ENCODE measurements at regions not wholly inside any gene's neighbourhood (a gene's known extent, or its start where the extent isn't known, plus 50 kb on each side); places are given as distances from the start of the nearest gene placed in this dataset.

GRCh38 chr7:132001146-132001545 is 444.7 kb upstream of the PODXL start:
- DNase-seq (ENCODE audit: low read depth in 1 of 2, low spot score in 1 of 2) (no peak), FAIRE-seq (no peak), ATAC-seq (no peak)
- H3K4me2 ChIP-seq = no peak overlapping the region
- 61% methylated on average over 2 of the region's 2 CpGs for WGBS (ENCODE audit: missing lambda C conversion rate)
- no peaks in the 10 kb centered on the region for H3K4me1 ChIP-seq
- H3K9me3 ChIP-seq = no peaks in the 10 kb centered on the region
- ChIA-PET POLR2A (no interaction called here), CTCF (no interaction called here)
- TF ChIP-seq HOXB5 (CRISPR knock-in tag; IDR thresholded peaks at IDR 0.05) (no peak), PHF8 (IDR thresholded peaks at IDR 0.05; ENCODE audit: borderline replicate concordance, low read depth) (no peak), KDM1A (IDR thresholded peaks at IDR 0.05; ENCODE audit: low read depth) (no peak), CEBPB (IDR thresholded peaks at IDR 0.05) (no peak), SMC3 (IDR thresholded peaks at IDR 0.05) (no peak), BHLHE40 (IDR thresholded peaks at IDR 0.05; ENCODE audit: low read depth, low read length) (no peak), TP53 (CRISPR knock-in tag; IDR thresholded peaks at IDR 0.05) (no peak), NPAS2 (CRISPR knock-in tag; IDR thresholded peaks at IDR 0.05; ENCODE audit: borderline replicate concordance) (no peak), GATA3 (IDR thresholded peaks at IDR 0.05; ENCODE audit: borderline replicate concordance) (no peak), REST (IDR thresholded peaks at IDR 0.05) (no peak), E2F6 (IDR thresholded peaks at IDR 0.05; ENCODE audit: borderline replicate concordance, low read depth) (no peak), HEYL (CRISPR knock-in tag; IDR thresholded peaks at IDR 0.05) (no peak), CBX8 (IDR thresholded peaks at IDR 0.05) (no peak), ESRRA (IDR thresholded peaks at IDR 0.05; ENCODE audit: borderline replicate concordance, low read length) (no peak), MAX (IDR thresholded peaks at IDR 0.05) (no peak), ATOH8 (CRISPR knock-in tag; IDR thresholded peaks at IDR 0.05; ENCODE audit: low read depth) (no peak), FOSL2 (IDR thresholded peaks at IDR 0.05) (no peak), FOSL2 (CRISPR knock-in tag; IDR thresholded peaks at IDR 0.05) (no peak), RARB (CRISPR knock-in tag; IDR thresholded peaks at IDR 0.05) (no peak)
- no peak overlapping the region for H3K4me3 ChIP-seq
- no peak overlapping the region for H3K27ac ChIP-seq

- no peaks in the 10 kb centered on the region for H3K9me3 ChIP-seq
- ChIA-PET POLR2A (no interaction called here), CTCF (no interaction called here)
- DNase-seq (ENCODE audit: low read depth in 1 of 2, low spot score in 1 of 2) (no peak), ATAC-seq (no peak), FAIRE-seq (no peak)
- TF ChIP-seq RFX5 (IDR thresholded peaks at IDR 0.05) (no peak), EHMT2 (IDR thresholded peaks at IDR 0.05; ENCODE audit: low read depth) (no peak), ZNF302 (CRISPR knock-in tag; IDR thresholded peaks at IDR 0.05) (no peak), MAZ (IDR thresholded peaks at IDR 0.05; ENCODE audit: borderline replicate concordance, low read depth, low read length) (no peak), SREBF2 (IDR thresholded peaks at IDR 0.05) (no peak), TP53 (CRISPR knock-in tag; IDR thresholded peaks at IDR 0.05) (no peak), ATOH8 (CRISPR knock-in tag; IDR thresholded peaks at IDR 0.05; ENCODE audit: low read depth) (no peak), E2F6 (IDR thresholded peaks at IDR 0.05; ENCODE audit: borderline replicate concordance, low read depth) (no peak), PHF8 (IDR thresholded peaks at IDR 0.05; ENCODE audit: borderline replicate concordance, low read depth) (no peak), HEYL (CRISPR knock-in tag; IDR thresholded peaks at IDR 0.05) (no peak), USF2 (IDR thresholded peaks at IDR 0.05) (no peak), FOSL2 (IDR thresholded peaks at IDR 0.05) (no peak), FOSL2 (CRISPR knock-in tag; IDR thresholded peaks at IDR 0.05) (no peak), FOSB (CRISPR knock-in tag; IDR thresholded peaks at IDR 0.05) (no peak), HDAC2 (IDR thresholded peaks at IDR 0.05) (no peak), JUN (IDR thresholded peaks at IDR 0.05) (no peak), ESRRA (IDR thresholded peaks at IDR 0.05; ENCODE audit: borderline replicate concordance, low read length) (no peak), JUNB (IDR thresholded peaks at IDR 0.05) (no peak), CBX2 (IDR thresholded peaks at IDR 0.05; ENCODE audit: borderline replicate concordance, low read depth) (no peak)
- H3K4me1 ChIP-seq = no peaks in the 10 kb centered on the region
- H3K27ac ChIP-seq = no peak overlapping the region
- H3K4me3 ChIP-seq = no peak overlapping the region
- WGBS (ENCODE audit: missing lambda C conversion rate) = 72% methylated on average over 4 of the region's 4 CpGs
- H3K4me2 ChIP-seq = no peak overlapping the region
Measured at GRCh38 chr7:131999193-131999592, 442.8 kb upstream of the PODXL start.

All from A549 (cell line).